ENCODE measurements at regions not wholly inside any gene's neighbourhood (a gene's known extent, or its start where the extent isn't known, plus 50 kb on each side); places are given as distances from the start of the nearest gene placed in this dataset.

- no peak for DNase-seq
Measured at GRCh38 chr3:96169111-96169766, 645.2 kb upstream of the EPHA6 start.

- no peak for DNase-seq
Measured at GRCh38 chr3:96172917-96173316, 641.5 kb upstream of the EPHA6 start.

DNA sequence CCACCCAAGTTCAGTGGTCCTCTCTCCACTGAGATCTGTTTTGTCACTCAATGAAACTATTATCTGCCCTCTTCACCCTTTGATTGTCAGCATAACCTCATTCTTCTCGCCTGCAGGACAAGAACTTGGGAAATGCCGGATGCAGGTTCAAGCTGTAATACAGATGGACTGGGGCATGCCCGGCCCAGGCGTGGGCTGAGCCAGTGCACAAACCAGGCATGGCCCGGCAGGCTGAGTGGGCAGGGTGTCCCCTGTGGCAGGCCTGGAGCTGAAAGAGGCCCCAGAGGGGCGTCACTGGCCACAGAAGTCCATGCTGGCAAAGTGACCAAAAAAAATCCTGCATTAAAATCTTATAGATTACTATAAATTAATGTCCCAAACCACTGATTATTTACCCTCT is 638.9 kb upstream of the EPHA6 start:
- no peak for DNase-seq

GRCh38 chr3:96182756-96183155 is 631.6 kb upstream of the EPHA6 start:
- DNase-seq = no peak

DNA sequence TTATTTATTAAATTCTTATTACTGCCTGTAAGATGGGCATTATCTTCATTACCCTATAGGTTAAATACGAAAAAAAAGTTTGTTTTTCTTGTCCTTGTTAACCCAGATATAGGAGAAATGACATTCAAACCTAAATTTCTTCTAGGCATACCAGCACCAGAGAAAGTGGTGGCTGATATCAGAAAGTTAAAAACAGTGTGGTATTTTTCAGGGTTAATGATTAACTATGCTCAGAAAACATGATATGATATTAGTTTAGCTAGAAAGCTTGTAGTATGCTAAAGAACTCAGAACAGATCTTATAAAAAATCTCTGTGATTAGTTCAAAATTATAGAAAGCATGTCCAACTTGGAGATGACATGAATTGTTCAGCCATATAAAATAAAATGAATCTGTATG is 630.5 kb upstream of the EPHA6 start:
- DNase-seq = no peak

DNA sequence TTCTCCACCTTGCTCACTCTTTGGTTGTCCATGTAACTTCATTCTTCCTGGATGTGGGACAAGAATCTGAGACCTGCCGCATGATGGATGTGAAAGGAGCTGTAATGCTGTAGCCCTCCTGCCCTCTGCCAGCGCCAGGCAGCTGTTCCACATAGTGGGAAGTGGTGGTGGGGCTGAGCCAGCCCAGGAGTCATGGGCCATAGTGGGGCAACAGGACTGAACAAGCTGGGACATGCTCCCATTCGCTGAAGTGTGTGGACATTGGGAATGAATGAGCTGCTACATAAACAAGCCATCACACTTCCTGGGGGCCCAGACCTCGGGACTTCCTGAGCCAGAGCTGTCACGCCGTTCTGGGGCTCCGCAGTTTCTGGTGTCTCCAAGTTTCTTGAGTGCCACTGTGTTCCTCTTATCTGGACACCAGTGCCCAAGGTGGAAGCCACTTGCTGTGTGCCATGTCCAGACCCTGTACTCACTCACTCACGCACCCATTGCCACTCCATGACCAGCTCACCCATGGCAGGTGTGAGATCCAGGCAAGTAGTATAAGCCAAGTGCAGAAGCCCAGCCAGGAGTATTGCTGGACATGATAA is 624.3 kb upstream of the EPHA6 start:
- DNase-seq = no peak

- DNase-seq = no peak
Measured at GRCh38 chr3:96192966-96193550, 621.3 kb upstream of the EPHA6 start.

DNA sequence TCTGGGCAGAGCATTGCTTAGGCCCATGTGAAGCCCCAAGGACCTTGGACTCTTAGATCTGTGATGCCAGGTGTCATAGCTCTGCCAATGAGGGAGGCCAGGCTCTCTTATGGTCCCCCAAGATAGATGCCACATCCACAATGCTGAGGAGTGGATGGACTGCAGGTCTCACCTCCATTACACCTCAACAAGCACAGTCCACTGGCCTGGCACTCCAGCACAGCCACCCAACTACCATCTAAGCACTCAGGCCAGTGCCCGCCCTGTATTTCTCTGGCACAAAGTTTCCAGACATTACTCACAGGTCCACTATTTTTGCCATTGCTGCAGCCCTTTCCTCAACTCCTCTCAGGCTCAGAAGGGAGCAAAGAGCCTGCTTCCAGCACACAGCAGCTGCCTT is 613.5 kb upstream of the EPHA6 start:
- DNase-seq = no peak

DNA sequence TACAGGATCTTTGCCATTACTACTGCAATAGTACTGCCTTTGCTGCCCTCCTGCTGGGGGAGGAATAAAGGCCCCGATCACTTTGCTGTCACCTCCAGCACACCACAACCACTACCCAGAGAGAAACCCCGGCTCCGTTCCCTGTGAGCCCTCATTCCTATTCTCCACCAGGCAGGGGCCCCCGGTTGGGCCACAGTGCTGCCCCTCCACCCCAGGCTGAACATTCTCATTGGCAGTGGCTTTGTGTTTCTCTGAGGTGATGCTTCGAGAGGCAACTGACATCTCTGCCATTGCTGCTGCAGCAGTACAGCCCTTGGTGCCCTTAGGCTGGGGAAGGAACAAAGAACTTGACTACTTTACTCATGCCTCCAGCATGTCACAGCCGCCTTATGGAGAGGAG is 612.9 kb upstream of the EPHA6 start:
- no peak for DNase-seq

DNA sequence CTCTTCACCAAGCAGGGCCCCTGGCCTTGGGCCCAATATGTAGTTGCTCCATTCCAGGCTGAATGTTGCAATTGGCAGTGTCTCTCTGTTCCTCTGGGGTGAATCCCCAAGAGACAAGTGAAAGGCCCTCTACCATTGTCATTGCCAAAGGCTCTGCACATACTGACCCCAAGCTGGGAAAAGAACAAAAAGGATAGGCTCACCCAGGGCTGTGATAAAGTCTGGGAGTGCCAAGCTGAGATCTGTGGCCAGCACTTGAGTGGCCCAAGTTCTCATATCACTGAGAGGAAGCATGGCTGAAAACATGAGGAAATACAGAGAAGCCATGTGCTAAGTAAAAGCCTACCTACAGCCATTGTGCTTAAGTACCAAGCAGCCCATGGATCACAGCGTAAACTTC is 612.2 kb upstream of the EPHA6 start:
- DNase-seq = no peak

- DNase-seq = no peak
Measured at GRCh38 chr3:96209699-96210098, 604.7 kb upstream of the EPHA6 start.

GRCh38 chr3:96213393-96213792 is 601.0 kb upstream of the EPHA6 start:
- DNase-seq = no peak

- DNase-seq = no peak
Measured at GRCh38 chr3:96214941-96215340, 599.5 kb upstream of the EPHA6 start.

GRCh38 chr3:96225494-96225893 is 588.9 kb upstream of the EPHA6 start:
- no peak for DNase-seq

- DNase-seq = no peak
Measured at GRCh38 chr3:96233679-96234078, 580.7 kb upstream of the EPHA6 start.

- no peak for DNase-seq
Measured at GRCh38 chr3:96236522-96236921, 577.9 kb upstream of the EPHA6 start.

GRCh38 chr3:96259299-96259698 is 555.1 kb upstream of the EPHA6 start:
- DNase-seq = no peak

- DNase-seq = no peak
Measured at GRCh38 chr3:96264701-96265100, 549.7 kb upstream of the EPHA6 start.

DNA sequence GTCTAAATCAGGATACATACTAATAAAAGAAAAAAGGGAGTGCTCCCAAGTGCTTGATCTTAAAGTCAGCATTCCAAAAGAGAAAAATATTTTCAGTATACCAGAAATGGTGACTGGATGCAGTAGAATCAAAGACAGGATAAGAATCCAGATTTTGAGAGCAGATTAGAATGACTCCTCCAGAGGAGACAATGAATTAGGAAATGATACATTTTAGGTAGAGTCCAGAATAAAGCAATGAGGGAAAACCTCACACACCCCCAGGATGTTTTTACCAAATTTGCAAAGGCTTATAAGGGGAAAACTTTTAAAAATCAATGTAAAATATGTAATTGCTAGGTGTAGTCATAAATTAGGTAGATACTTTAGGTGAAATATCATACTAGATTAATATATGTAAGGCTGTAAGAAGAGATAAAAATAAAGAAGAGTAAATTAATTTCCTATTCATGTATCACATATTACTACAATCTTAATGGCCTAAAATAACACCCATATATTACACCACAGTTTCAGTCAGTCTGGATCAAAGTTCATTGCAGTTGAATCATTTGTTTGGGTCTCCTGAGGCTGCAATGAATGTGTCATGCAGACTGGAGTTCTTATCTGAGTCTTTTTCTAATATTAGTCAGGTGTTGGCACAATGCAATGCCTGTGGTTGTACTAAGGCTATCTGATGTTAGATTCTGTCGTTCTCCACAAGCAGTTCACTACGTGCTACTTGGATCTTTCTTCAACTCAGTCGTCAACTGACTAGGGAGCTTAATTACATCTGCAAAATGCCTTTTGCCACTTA is 547.8 kb upstream of the EPHA6 start:
- DNase-seq = no peak

DNA sequence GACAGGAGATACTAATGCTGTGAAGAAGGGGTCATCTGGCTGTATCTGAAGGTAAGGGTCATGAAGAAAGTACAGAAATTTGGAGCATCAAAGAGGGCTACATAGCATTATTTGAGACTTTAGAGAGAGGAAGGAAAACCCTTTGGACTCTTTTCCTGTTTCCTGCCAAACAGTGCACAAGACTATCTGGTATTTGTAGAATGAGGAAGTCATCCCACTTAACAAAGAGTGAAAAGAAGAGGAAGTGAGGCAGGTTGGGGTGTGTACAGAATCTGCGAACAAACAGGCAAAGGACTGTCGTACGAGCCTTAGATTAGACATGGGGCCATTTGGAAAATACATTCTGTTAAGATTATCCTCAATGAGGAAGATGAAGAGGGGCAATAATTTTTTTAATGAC is 546.8 kb upstream of the EPHA6 start:
- no peak for DNase-seq

DNA sequence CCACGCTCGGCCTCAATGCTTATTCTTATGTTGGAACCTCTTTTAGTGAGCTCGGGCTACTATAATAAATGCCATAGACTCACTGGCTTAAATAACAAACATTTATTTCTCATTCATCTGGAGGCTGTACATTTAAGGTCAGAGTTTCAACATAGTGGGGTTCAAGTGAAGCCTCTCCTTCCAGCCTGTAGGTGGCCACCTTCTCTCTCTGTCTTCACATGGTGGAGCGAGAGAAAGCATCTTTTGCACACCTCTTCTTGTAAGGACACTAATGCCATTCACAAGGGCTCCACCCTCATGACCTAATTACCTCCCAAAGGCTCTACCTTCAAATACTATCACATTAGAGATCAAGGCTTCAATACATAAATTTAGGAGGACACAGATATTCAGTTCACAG is 520.3 kb upstream of the EPHA6 start:
- no peak for DNase-seq

GRCh38 chr3:96300743-96301142 is 513.7 kb upstream of the EPHA6 start:
- no peak for DNase-seq

DNA sequence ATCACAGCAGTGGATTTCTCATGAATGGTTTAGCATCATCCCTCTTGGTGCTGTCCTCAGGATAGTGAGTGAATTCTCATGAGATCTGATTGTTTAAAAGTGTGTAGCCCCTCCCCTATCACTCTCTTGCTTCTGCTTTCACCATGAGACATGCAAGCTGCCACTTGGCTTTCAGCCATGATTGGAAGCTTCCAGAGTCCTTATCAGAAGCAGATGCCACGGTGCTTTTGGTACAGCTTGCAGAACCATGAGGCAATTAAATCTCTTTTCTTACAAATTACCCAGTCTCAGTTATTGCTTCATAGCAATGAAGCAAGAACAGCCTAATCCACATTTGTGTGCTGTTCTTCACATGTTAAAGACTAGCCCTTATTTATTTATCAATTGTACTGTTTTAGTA is 495.2 kb upstream of the EPHA6 start:
- DNase-seq = no peak

Data from skin of body (tissue), 1 donor.